OCI-LY7 (cell line): ENCODE measurements at regions not wholly inside any gene's neighbourhood (a gene's known extent, or its start where the extent isn't known, plus 50 kb on each side); places are given as distances from the start of the nearest gene placed in this dataset.

Experiments
- BruUV-seq: library from RNA; stranded (reverse); fragments of 400-500 nt; replicated peaks from 2 replicates; lab custom pipeline; 2021; lab: Mats Ljungman, UMichigan
- CTCF ChIA-PET: fragments of 300-600 bp; sonication (Branson Sonifier 250); formaldehyde crosslinking; loops from one replicate; lab custom pipeline; 2022; ENCODE audit warnings: antibody characterized with exemption; ENCODE audit not compliant: unreplicated experiment; lab: Charles Lee
- POLR2A ChIA-PET: fragments of 300-600 bp; sonication (Branson Sonifier 250); formaldehyde crosslinking; loops from one replicate; lab custom pipeline; 2022; ENCODE audit warnings: antibody characterized with exemption; lab: Charles Lee
- DNase-seq: peaks from one replicate; pipeline ENCODE4 v3.0.0-alpha.2; 2015; ENCODE audit warnings: low spot score
- H2AFZ ChIP-seq: fragments of 200-600 bp; sonication (generic), shearing (Covaris generic); 2 replicates; pipeline ENCODE4 v1.6.1; 2014; ENCODE audit warnings: mild to moderate bottlenecking, antibody characterized with exemption, low read length, moderate library complexity
- H3K27ac ChIP-seq: fragments of 200-600 bp; sonication (generic); 2 replicates; pipeline ENCODE4 v1.5.1; 2014; ENCODE audit warnings: mixed run types, low read depth, mild to moderate bottlenecking, moderate library complexity, low read length, inconsistent platforms; ENCODE audit not compliant: poor library complexity, severe bottlenecking
- H3K36me3 ChIP-seq: fragments of 200-600 bp; sonication (generic); 2 replicates; pipeline ENCODE4 v1.6.1; 2014; ENCODE audit warnings: mild to moderate bottlenecking, antibody characterized with exemption, low read length, moderate library complexity, mixed read lengths; ENCODE audit not compliant: insufficient read depth
- H3K4me1 ChIP-seq: fragments of 200-600 bp; sonication (generic); 2 replicates; pipeline ENCODE4 v1.5.1; 2014; ENCODE audit warnings: mild to moderate bottlenecking, low read length; ENCODE audit not compliant: insufficient read depth, poor library complexity, severe bottlenecking
- H3K4me2 ChIP-seq: fragments of 200-600 bp; sonication (generic); 2 replicates; pipeline ENCODE4 v1.6.1; 2014; ENCODE audit warnings: mild to moderate bottlenecking, low read length
- H3K4me3 ChIP-seq: fragments of 200-600 bp; sonication (generic); 2 replicates; pipeline ENCODE4 v1.5.1; 2014; ENCODE audit warnings: mild to moderate bottlenecking, low read depth, low read length; ENCODE audit not compliant: poor library complexity, severe bottlenecking
- H3K79me2 ChIP-seq: fragments of 200-600 bp; sonication (generic); 2 replicates; pipeline ENCODE4 v1.6.1; 2016; ENCODE audit warnings: low read depth, mild to moderate bottlenecking, low read length, moderate library complexity, mixed read lengths; ENCODE audit not compliant: insufficient read depth
- H3K9me2 ChIP-seq: fragments of 200-600 bp; sonication (generic); 2 replicates; pipeline ENCODE4 v1.6.1; 2016; ENCODE audit warnings: mild to moderate bottlenecking, low read length, mixed read lengths; ENCODE audit not compliant: insufficient read depth
- H3K9me3 ChIP-seq: fragments of 200-600 bp; sonication (generic); 2 replicates; pipeline ENCODE4 v1.6.1; 2014; ENCODE audit warnings: mild to moderate bottlenecking, mixed run types, low read length, mixed read lengths
- H4K20me1 ChIP-seq: fragments of 200-600 bp; sonication (generic); 2 replicates; pipeline ENCODE4 v1.6.1; 2014; ENCODE audit warnings: mild to moderate bottlenecking, antibody characterized with exemption, low read length, moderate library complexity, mixed read lengths; ENCODE audit not compliant: insufficient read depth
- EZH2phosphoT487 ChIP-seq: fragments of 200-600 bp; sonication (generic); IDR thresholded peaks from 2 replicates; pipeline ENCODE4 v1.6.1; 2018; ENCODE audit warnings: low read depth, borderline replicate concordance, mild to moderate bottlenecking, mixed run types, antibody characterized with exemption, low read length, moderate library complexity, mixed read lengths
- intact Hi-C: fragments of 100-400 bp; cut with micrococcal nuclease; formaldehyde crosslinking; loops from one replicate; pipeline ENCODE4 v1.10.0; 2022; ENCODE audit not compliant: unreplicated experiment
- TF ChIP-seq, protein P1 (sequence below): fragments of 200-600 bp; sonication (generic); conservative IDR thresholded peaks from 2 replicates; pipeline ENCODE4 v1.5.1; 2014; ENCODE audit warnings: mild to moderate bottlenecking, antibody characterized with exemption, low read length, moderate library complexity, mixed read lengths

DNA sequence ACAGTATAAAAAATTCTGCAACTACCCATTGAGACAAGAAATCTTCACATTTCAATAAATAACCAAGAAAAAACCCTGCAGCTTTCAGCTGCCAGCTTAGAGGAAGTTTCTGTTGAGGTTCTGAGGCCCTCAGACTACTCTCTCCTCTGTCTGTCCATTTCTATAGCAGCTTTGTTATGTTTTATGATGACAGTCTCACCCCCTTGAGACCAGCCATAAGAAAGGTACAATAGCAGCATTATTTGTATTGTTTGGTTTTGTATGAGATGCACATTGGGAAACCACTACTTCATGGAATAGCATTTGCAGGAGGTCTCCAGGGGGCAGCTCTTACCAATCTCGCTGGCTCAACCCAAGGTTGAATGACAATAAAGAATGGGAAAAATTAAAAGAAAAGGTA, 334.6 kb upstream of the VRK2 start:
- Histone ChIP-seq H3K9me2 (no peaks in the 10 kb centered on the region), H3K9me3 (no peaks in the 10 kb centered on the region), H3K4me3 (no peak overlapping the region), H2AFZ (no peak overlapping the region), H3K4me2 (no peak overlapping the region), H3K4me1 (no peaks in the 10 kb centered on the region), H3K79me2 (no peaks in the 10 kb centered on the region), H4K20me1 (no peaks in the 10 kb centered on the region), H3K27ac (no peak overlapping the region), H3K36me3 (no peaks in the 10 kb centered on the region)
- TF ChIP-seq EZH2phosphoT487, result no peak
- TF ChIP-seq, protein P1, sequence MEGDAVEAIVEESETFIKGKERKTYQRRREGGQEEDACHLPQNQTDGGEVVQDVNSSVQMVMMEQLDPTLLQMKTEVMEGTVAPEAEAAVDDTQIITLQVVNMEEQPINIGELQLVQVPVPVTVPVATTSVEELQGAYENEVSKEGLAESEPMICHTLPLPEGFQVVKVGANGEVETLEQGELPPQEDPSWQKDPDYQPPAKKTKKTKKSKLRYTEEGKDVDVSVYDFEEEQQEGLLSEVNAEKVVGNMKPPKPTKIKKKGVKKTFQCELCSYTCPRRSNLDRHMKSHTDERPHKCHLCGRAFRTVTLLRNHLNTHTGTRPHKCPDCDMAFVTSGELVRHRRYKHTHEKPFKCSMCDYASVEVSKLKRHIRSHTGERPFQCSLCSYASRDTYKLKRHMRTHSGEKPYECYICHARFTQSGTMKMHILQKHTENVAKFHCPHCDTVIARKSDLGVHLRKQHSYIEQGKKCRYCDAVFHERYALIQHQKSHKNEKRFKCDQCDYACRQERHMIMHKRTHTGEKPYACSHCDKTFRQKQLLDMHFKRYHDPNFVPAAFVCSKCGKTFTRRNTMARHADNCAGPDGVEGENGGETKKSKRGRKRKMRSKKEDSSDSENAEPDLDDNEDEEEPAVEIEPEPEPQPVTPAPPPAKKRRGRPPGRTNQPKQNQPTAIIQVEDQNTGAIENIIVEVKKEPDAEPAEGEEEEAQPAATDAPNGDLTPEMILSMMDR, result no peak
- intact Hi-C loops, result no loop called here
- DNase-seq, result no peak
- ChIA-PET CTCF (no interaction called here), POLR2A (no interaction called here)
- no TSS peak for BruUV-seq

DNA sequence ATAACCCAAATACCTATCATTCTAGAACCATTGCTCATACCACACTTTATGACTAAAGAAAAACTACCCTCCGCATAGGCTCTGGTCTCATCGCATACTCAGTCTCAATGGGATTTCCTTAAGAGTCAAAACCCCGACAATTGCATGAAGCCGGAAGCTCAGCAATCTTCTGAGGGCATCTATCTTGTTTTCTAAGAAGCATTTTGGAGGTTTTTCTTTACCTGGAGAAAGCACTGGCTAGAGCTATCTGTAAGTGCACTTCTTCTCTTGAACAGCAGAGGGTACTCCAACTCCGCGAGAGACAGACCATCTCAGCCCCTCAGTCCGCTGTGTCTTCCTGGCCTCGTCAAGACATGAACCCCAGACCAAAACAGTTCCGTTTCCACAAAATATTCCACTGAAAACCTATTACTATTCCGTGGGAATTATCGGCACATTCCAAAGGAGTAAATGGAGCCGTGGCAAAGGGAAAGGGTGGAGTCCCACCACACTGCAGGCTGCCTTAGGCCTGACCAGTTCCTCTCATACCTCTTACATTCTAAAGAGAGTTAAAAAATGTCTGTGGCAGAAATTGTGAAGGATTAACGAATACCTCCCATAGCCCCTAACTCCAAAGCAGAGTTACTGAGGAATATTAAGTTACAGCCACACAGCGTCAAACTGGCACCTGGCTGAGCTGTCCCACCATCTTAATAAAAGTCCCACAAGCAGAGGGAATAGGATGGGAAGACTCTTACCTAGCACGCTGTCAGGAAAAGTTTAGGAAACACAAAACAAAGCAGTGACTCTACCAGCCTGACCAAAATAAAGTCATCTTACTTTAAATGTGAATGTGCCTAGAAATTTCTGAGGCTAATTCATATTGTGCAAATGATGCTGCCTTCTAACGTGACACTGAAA, 325.6 kb upstream of the VRK2 start:
- Histone ChIP-seq H4K20me1 (no peaks in the 10 kb centered on the region), H3K9me3 (no peaks in the 10 kb centered on the region), H2AFZ (no peak overlapping the region), H3K4me1 (no peaks in the 10 kb centered on the region), H3K79me2 (no peaks in the 10 kb centered on the region), H3K4me3 (no peak overlapping the region), H3K36me3 (no peaks in the 10 kb centered on the region), H3K27ac (no peak overlapping the region), H3K9me2 (no peaks in the 10 kb centered on the region), H3K4me2 (no peak overlapping the region)
- DNase-seq, result peak; percentile 57
- intact Hi-C loops, result no loop called here
- no TSS peak for BruUV-seq
- no peak for TF ChIP-seq EZH2phosphoT487
- TF ChIP-seq, protein P1, result peak; percentile 84
- ChIA-PET CTCF (no interaction called here), POLR2A (interaction anchor here (0.6 to 0.7 kb wide), 2 partner anchors 165 to 864 kb away, joined by 3 to 8 read pairs; no protein-coding TSS in a partner anchor)
